ENCODE measurements at regions not wholly inside any gene's neighbourhood (a gene's known extent, or its start where the extent isn't known, plus 50 kb on each side); places are given as distances from the start of the nearest gene placed in this dataset.

DNA sequence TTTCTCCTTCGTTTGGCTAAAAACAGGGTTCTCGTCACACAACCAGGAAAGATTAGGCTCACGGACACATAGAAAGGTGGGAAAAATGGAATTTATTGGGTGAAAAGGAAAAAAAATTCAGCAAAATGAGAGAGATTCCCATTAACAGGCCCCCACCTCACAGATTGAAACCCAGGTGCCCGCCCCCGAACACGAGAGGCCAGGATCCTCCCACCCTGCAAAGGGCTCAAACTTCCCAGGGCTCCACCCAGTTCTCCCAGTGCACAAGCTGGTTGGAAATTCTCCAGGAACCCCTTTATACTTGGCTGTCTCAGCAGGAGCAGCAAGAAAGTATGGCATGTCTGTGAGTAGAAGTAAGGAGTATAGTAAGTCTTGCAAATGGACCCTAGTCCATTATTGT lies 499.7 kb downstream of the RWDD3 start:
- TF ChIP-seq, protein P1, sequence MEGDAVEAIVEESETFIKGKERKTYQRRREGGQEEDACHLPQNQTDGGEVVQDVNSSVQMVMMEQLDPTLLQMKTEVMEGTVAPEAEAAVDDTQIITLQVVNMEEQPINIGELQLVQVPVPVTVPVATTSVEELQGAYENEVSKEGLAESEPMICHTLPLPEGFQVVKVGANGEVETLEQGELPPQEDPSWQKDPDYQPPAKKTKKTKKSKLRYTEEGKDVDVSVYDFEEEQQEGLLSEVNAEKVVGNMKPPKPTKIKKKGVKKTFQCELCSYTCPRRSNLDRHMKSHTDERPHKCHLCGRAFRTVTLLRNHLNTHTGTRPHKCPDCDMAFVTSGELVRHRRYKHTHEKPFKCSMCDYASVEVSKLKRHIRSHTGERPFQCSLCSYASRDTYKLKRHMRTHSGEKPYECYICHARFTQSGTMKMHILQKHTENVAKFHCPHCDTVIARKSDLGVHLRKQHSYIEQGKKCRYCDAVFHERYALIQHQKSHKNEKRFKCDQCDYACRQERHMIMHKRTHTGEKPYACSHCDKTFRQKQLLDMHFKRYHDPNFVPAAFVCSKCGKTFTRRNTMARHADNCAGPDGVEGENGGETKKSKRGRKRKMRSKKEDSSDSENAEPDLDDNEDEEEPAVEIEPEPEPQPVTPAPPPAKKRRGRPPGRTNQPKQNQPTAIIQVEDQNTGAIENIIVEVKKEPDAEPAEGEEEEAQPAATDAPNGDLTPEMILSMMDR (IDR thresholded peaks at IDR 0.05; ENCODE audit: insufficient read depth, low read length, poor library complexity, severe bottlenecking) = no peak
- TF ChIP-seq EZH2phosphoT487 (conservative IDR thresholded peaks at IDR 0.05; ENCODE audit: low read length) = no peak
